ENCODE measurements at regions not wholly inside any gene's neighbourhood (a gene's known extent, or its start where the extent isn't known, plus 50 kb on each side); places are given as distances from the start of the nearest gene placed in this dataset.

DNA sequence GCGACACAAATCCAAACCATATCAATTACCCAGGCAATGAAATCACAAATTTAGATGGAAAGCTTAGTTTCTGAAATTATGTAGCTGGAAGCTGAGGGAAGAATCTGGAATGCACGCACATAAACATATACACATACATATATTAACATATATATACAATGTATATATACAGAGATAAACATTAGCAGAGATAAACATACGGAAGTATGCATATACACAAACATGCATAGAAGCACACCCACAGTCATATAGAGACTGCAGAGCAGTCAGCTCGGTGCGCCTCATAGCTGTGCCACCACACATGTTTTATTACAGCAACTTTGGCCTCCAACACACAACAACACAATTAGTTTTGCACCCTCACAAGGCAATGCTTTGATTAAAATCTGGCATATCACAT lies 288.1 kb downstream of the TEX29 start:
- no peaks in the 10 kb centered on the region for H3K27me3 ChIP-seq (ENCODE audit: insufficient read depth)
- H3K4me1 ChIP-seq (ENCODE audit: control insufficient read depth in 1 of 2, insufficient read depth in 2 of 2, low read depth in 1 of 2, low read length in 1 of 2) = no peaks in the 10 kb centered on the region
- DNase-seq = no peak
- TF ChIP-seq RXRA (IDR thresholded peaks at IDR 0.05; ENCODE audit: borderline replicate concordance, low read depth) = no peak
- TF ChIP-seq GATA2 (CRISPR knock-in tag; IDR thresholded peaks at IDR 0.05) = no peak
- no peak for TF ChIP-seq EZH2phosphoT487 (IDR thresholded peaks at IDR 0.05; ENCODE audit: borderline replicate concordance, low read depth)
- TF ChIP-seq TAF1 (IDR thresholded peaks at IDR 0.05; ENCODE audit: borderline replicate concordance, low read depth, low read length) = no peak
- no peak for TF ChIP-seq MAX (IDR thresholded peaks at IDR 0.05; ENCODE audit: low read depth)
- no peak for TF ChIP-seq POLR2AphosphoS5 (IDR thresholded peaks at IDR 0.05; ENCODE audit: low read depth, low read length)
- no peak for TF ChIP-seq CHD2 (IDR thresholded peaks at IDR 0.05; ENCODE audit: low read length, partially characterized antibody)
- TF ChIP-seq MXI1 (IDR thresholded peaks at IDR 0.05; ENCODE audit: low read depth, low read length) = no peak
- no peak for TF ChIP-seq YY1 (IDR thresholded peaks at IDR 0.05; ENCODE audit: low read depth)
- no peak for TF ChIP-seq TCF12 (IDR thresholded peaks at IDR 0.05)
- TF ChIP-seq FOXJ3 (CRISPR knock-in tag; IDR thresholded peaks at IDR 0.05) = no peak
- no peak for TF ChIP-seq RCOR1 (IDR thresholded peaks at IDR 0.05; ENCODE audit: low read length)
- no peak for TF ChIP-seq FOXM1 (IDR thresholded peaks at IDR 0.05; ENCODE audit: low read depth)
- no peak for TF ChIP-seq EP300 (IDR thresholded peaks at IDR 0.05; ENCODE audit: borderline replicate concordance in 1 of 2, low read depth in 1 of 2, low read length in 1 of 2)
- no peak for TF ChIP-seq RFX5 (IDR thresholded peaks at IDR 0.05; ENCODE audit: low read length)
- TF ChIP-seq, protein P1, sequence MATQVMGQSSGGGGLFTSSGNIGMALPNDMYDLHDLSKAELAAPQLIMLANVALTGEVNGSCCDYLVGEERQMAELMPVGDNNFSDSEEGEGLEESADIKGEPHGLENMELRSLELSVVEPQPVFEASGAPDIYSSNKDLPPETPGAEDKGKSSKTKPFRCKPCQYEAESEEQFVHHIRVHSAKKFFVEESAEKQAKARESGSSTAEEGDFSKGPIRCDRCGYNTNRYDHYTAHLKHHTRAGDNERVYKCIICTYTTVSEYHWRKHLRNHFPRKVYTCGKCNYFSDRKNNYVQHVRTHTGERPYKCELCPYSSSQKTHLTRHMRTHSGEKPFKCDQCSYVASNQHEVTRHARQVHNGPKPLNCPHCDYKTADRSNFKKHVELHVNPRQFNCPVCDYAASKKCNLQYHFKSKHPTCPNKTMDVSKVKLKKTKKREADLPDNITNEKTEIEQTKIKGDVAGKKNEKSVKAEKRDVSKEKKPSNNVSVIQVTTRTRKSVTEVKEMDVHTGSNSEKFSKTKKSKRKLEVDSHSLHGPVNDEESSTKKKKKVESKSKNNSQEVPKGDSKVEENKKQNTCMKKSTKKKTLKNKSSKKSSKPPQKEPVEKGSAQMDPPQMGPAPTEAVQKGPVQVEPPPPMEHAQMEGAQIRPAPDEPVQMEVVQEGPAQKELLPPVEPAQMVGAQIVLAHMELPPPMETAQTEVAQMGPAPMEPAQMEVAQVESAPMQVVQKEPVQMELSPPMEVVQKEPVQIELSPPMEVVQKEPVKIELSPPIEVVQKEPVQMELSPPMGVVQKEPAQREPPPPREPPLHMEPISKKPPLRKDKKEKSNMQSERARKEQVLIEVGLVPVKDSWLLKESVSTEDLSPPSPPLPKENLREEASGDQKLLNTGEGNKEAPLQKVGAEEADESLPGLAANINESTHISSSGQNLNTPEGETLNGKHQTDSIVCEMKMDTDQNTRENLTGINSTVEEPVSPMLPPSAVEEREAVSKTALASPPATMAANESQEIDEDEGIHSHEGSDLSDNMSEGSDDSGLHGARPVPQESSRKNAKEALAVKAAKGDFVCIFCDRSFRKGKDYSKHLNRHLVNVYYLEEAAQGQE (IDR thresholded peaks at IDR 0.05; ENCODE audit: low read depth, low read length) = no peak
- TF ChIP-seq SMC3 (IDR thresholded peaks at IDR 0.05; ENCODE audit: low read depth, low read length) = no peak
- TF ChIP-seq ELF1 (IDR thresholded peaks at IDR 0.05) = no peak
- no peaks in the 10 kb centered on the region for H3K9me3 ChIP-seq
- no peak overlapping the region for H3K9ac ChIP-seq
- CTCF ChIA-PET = no interaction called here
- no peaks in the 10 kb centered on the region for H3K9me2 ChIP-seq
- H3K36me3 ChIP-seq (replicated peaks in 1 of 2; ENCODE audit: control insufficient read depth in 1 of 2, insufficient read depth in 2 of 2, low read length in 1 of 2) = no peaks in the 10 kb centered on the region
- no peaks in the 10 kb centered on the region for H3F3A ChIP-seq (replicated peaks; ENCODE audit: insufficient read depth)
- no peak overlapping the region for H2AFZ ChIP-seq (ENCODE audit: low read depth)
- H3K4me2 ChIP-seq = no peak overlapping the region
- H3K4me3 ChIP-seq (ENCODE audit: low read depth in 2 of 2, low read length in 1 of 2) = no peak overlapping the region
- POLR2A ChIA-PET = no interaction called here
- H3K27ac ChIP-seq (ENCODE audit: low read depth in 2 of 2, low read length in 1 of 2) = no peak overlapping the region
- H4K20me1 ChIP-seq (ENCODE audit: insufficient read depth) = no peaks in the 10 kb centered on the region
- H3K79me2 ChIP-seq (ENCODE audit: insufficient read depth) = no peaks in the 10 kb centered on the region
- 19% methylated on average over 5 of the region's 5 CpGs for WGBS (ENCODE audit: low lambda C conversion rate)

Measured in SK-N-SH (cell line).